RWPE2 (cell line): ENCODE measurements at regions not wholly inside any gene's neighbourhood (a gene's known extent, or its start where the extent isn't known, plus 50 kb on each side); places are given as distances from the start of the nearest gene placed in this dataset.
A peak's percentile ranks its signal among the peaks of the same experiment; 100 is the strongest.

Experiments used
- ATAC-seq: fragments of 200-7000 bp; cut with Tn5 transposase; 3 replicates; pipeline ENCODE4 v1.9.1; 2021; ENCODE audit warnings: low read depth
- DNase-seq: peaks from one replicate; pipeline ENCODE4 v3.0.0-alpha.2; 2020; ENCODE audit warnings: low spot score
- H3K27ac ChIP-seq: fragments of 450-650 bp; 2 replicates; pipeline ENCODE4 v1.5.1; 2017; ENCODE audit warnings: mild to moderate bottlenecking; ENCODE audit not compliant: poor library complexity, severe bottlenecking
- H3K27me3 ChIP-seq: fragments of 250-450 bp; sonication (Bioruptor Pico); 2 replicates; pipeline ENCODE4 v1.5.1; 2021; ENCODE audit warnings: mild to moderate bottlenecking, moderate library complexity; ENCODE audit not compliant: insufficient read depth, poor library complexity, severe bottlenecking
- H3K36me3 ChIP-seq: fragments of 250-450 bp; sonication (Bioruptor Pico); 2 replicates; pipeline ENCODE4 v1.5.1; 2020; ENCODE audit warnings: low read depth, mild to moderate bottlenecking, moderate library complexity
- H3K4me1 ChIP-seq: fragments of 250-450 bp; sonication (Bioruptor Pico); 2 replicates; pipeline ENCODE4 v1.5.1; 2021; ENCODE audit warnings: mild to moderate bottlenecking, moderate library complexity; ENCODE audit not compliant: insufficient read depth, poor library complexity, severe bottlenecking
- H3K4me3 ChIP-seq: fragments of 250-450 bp; sonication (Bioruptor Pico); 2 replicates; pipeline ENCODE4 v1.5.1; 2021; ENCODE audit warnings: mild to moderate bottlenecking, moderate library complexity; ENCODE audit not compliant: severe bottlenecking
- H3K9me3 ChIP-seq: fragments of 250-450 bp; sonication (Bioruptor Pico); 2 replicates; pipeline ENCODE4 v1.5.1; 2021; ENCODE audit warnings: mild to moderate bottlenecking, moderate library complexity; ENCODE audit not compliant: severe bottlenecking
- CTCF ChIP-seq: fragments of 450-650 bp; IDR thresholded peaks from one replicate; pipeline ENCODE4 v1.5.1; 2017; ENCODE audit warnings: mild to moderate bottlenecking, moderate library complexity; ENCODE audit not compliant: poor library complexity, severe bottlenecking

DNA sequence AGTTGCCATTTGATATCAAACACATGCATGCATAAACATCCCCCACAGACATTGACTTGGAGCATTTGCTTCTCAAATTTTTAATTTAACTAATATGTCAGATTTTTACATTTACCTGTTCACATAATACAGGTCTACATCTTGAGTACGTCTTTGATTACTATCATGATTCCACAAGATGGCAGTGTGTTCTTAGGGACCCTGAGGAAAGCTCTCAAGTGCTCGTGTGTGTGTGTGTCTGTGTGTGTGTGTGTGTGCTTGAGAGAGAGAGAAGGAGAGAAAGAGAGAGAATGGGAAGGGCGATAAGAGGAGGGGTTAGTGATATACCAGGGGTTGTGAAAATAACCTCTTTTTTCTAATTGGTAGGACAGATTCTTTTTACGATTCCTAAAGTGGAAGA lies 167.1 kb upstream of the OR4E1 start:
- Histone ChIP-seq H3K36me3 (no peaks in the 10 kb centered on the region), H3K4me1 (no peaks in the 10 kb centered on the region), H3K9me3 (no peaks in the 10 kb centered on the region), H3K27ac (no peak overlapping the region), H3K27me3 (peaks cover 74% of the 10 kb centered on the region), H3K4me3 (no peak overlapping the region)
- no peak for DNase-seq
- peak; percentile 34 for TF ChIP-seq CTCF
- no peak for ATAC-seq

DNA sequence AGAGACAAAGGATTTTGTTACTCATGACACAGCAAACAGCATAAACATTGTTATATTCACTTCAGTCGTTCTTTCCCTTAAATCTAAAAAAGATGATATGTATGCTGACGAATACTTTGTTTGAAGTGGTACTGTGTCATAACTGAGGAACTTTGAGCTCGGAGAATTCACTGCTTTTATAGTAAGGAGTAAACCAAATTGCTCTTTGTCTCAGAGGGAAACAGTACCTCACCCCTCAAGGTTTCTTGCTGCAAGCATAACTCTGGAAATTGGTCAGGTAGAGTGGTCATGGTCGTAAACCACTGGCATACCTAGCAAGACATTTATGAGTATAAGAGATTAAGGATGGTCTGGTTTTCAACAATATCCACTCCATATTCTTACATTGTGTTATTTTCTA lies 160.2 kb upstream of the OR4E1 start:
- peaks cover 74% of the 10 kb centered on the region for H3K27me3 ChIP-seq
- DNase-seq (no peak), ATAC-seq (no peak)

DNA sequence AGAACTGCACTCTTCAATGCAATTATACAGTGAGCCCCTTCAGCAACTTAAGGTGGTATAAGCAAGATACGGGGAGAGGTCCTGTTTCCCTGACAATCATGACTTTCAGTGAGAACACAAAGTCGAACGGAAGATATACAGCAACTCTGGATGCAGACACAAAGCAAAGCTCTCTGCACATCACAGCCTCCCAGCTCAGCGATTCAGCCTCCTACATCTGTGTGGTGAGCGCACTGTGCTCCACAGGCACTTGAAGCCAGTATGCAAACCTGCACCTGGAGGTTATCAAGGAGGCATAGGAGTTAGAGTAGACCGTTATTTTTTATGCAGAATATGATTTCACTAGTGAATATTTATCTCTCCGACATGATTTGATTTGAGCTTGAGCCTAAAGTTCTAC lies 152.2 kb upstream of the OR4E1 start:
- peaks cover 56% of the 10 kb centered on the region for H3K27me3 ChIP-seq
- ATAC-seq, result no peak
- H3K9me3 ChIP-seq, result no peaks in the 10 kb centered on the region
- DNase-seq, result no peak
- no peak overlapping the region for H3K27ac ChIP-seq
- H3K36me3 ChIP-seq, result no peaks in the 10 kb centered on the region
- no peak overlapping the region for H3K4me3 ChIP-seq
- no peak for TF ChIP-seq CTCF
- H3K4me1 ChIP-seq, result no peaks in the 10 kb centered on the region

More for the DNA sequence above, 160.2 kb upstream of the OR4E1 start:
- no peaks in the 10 kb centered on the region for H3K4me1 ChIP-seq
- no peak overlapping the region for H3K27ac ChIP-seq
- H3K36me3 ChIP-seq, result no peaks in the 10 kb centered on the region
- H3K4me3 ChIP-seq, result no peak overlapping the region
- no peak for TF ChIP-seq CTCF
- no peaks in the 10 kb centered on the region for H3K9me3 ChIP-seq

- Histone ChIP-seq H3K9me3 (no peaks in the 10 kb centered on the region), H3K36me3 (no peaks in the 10 kb centered on the region), H3K4me3 (no peak overlapping the region), H3K4me1 (no peaks in the 10 kb centered on the region), H3K27ac (no peak overlapping the region), H3K27me3 (peaks cover 50% of the 10 kb centered on the region)
- no peak for DNase-seq
- peak; percentile 73 for TF ChIP-seq CTCF
- peak; percentile 71 for ATAC-seq
Observed at GRCh38 chr14:21825149-21825743, 151.6 kb upstream of the OR4E1 start.

DNA sequence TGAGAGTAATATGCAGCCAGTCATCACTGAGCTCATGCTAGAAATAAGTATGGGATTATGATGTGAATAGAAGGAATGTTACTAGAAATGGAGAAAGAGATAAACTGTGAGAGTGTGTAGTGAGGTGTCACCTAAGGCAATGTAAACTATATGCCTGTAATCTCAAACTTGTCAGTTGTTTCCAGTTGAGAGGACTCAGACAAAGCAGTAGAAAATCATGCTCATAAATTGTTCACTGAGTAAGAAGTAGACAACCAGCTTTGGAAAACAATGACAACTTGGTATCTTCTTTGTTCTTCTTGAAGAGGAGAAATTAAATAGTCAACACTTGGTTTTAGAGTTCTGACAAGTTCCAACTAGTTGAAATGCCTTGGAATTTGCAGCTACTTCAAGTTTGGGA lies 148.5 kb upstream of the OR4E1 start:
- DNase-seq (no peak), ATAC-seq (no peak)
- Histone ChIP-seq H3K4me3 (no peak overlapping the region), H3K36me3 (no peaks in the 10 kb centered on the region), H3K27me3 (peaks cover 19% of the 10 kb centered on the region), H3K27ac (no peak overlapping the region), H3K4me1 (no peaks in the 10 kb centered on the region), H3K9me3 (no peaks in the 10 kb centered on the region)
- no peak for TF ChIP-seq CTCF
